Caco-2 (cell line): ENCODE measurements at regions not wholly inside any gene's neighbourhood (a gene's known extent, or its start where the extent isn't known, plus 50 kb on each side); places are given as distances from the start of the nearest gene placed in this dataset.

Experiments used
- BruUV-seq: library from RNA; stranded (reverse); fragments of 400-500 nt; replicated peaks from 2 replicates; lab custom pipeline; 2021; lab: Mats Ljungman, UMichigan
- CTCF ChIA-PET: fragments of 300-600 bp; sonication (Branson Sonifier 250); formaldehyde crosslinking; loops from one replicate; lab custom pipeline; 2022; ENCODE audit warnings: antibody characterized with exemption; lab: Charles Lee
- POLR2A ChIA-PET: fragments of 300-600 bp; sonication (Branson Sonifier 250); formaldehyde crosslinking; loops from one replicate; lab custom pipeline; 2022; ENCODE audit warnings: antibody characterized with exemption; lab: Charles Lee
- DNase-seq, 2 experiments: peaks; one replicate each; pipeline versions ENCODE4 v3.0.0 to v3.0.0-alpha.2; 2020 to 2022
- H3K27me3 ChIP-seq: replicated peaks from 2 replicates; pipeline ENCODE4 v1.6.0; 2011; ENCODE audit warnings: low read length; ENCODE audit not compliant: control insufficient read depth, insufficient read depth
- H3K36me3 ChIP-seq: 2 replicates; pipeline ENCODE4 v1.5.1; 2011; ENCODE audit warnings: low read length; ENCODE audit not compliant: control insufficient read depth, insufficient read depth
- H3K4me1 ChIP-seq: fragments of 250-450 bp; sonication (Bioruptor Pico); 2 replicates; pipeline ENCODE4 v1.5.1; 2020; ENCODE audit warnings: mild to moderate bottlenecking
- H3K4me3 ChIP-seq: 2 replicates; pipeline ENCODE4 v1.5.1; 2011; ENCODE audit warnings: low read depth, mild to moderate bottlenecking, control low read depth, low read length
- H3K9me3 ChIP-seq: fragments of 250-450 bp; sonication (Bioruptor Pico); 2 replicates; pipeline ENCODE4 v1.5.1; 2020; ENCODE audit warnings: mild to moderate bottlenecking, moderate library complexity
- H3K27ac Mint-ChIP-seq: one replicate; pipeline ENCODE4 v1.8.0; 2022; ENCODE audit warnings: mixed read lengths; ENCODE audit not compliant: unreplicated experiment
- H3K27me3 Mint-ChIP-seq: one replicate; pipeline ENCODE4 v1.8.0; 2022; ENCODE audit warnings: mixed read lengths; ENCODE audit not compliant: insufficient read depth, unreplicated experiment
- H3K36me3 Mint-ChIP-seq: one replicate; pipeline ENCODE4 v1.8.0; 2022; ENCODE audit warnings: mild to moderate bottlenecking, mixed read lengths; ENCODE audit not compliant: insufficient read depth, unreplicated experiment
- H3K4me1 Mint-ChIP-seq: one replicate; pipeline ENCODE4 v1.8.0; 2022; ENCODE audit warnings: low read depth, mixed read lengths; ENCODE audit not compliant: unreplicated experiment
- H3K4me3 Mint-ChIP-seq: one replicate; pipeline ENCODE4 v1.8.0; 2022; ENCODE audit warnings: mild to moderate bottlenecking, moderate library complexity, mixed read lengths; ENCODE audit not compliant: unreplicated experiment
- H3K9me3 Mint-ChIP-seq: one replicate; pipeline ENCODE4 v1.8.0; 2022; ENCODE audit warnings: mixed read lengths; ENCODE audit not compliant: unreplicated experiment
- intact Hi-C: fragments of 100-400 bp; cut with micrococcal nuclease; formaldehyde crosslinking; loops from one replicate; pipeline ENCODE4 v1.10.0; 2022; ENCODE audit not compliant: unreplicated experiment
- TF ChIP-seq, protein P1 (sequence below), 2 experiments: fragments of 200-600 bp in 1 of 2; IDR thresholded peaks; 1 replicate in 1 of 2; 2 replicates in 1 of 2; pipeline versions ENCODE4 v1.5.1 to v1.8.0; 2011 to 2022; ENCODE audit warnings: antibody characterized with exemption in 1 of 2, control low read depth in 1 of 2, inconsistent platforms in 1 of 2, low read depth in 1 of 2, low read length in 1 of 2, mild to moderate bottlenecking in 1 of 2, moderate library complexity in 1 of 2; ENCODE audit not compliant: insufficient read depth in 1 of 2, severe bottlenecking in 1 of 2, unreplicated experiment in 1 of 2

DNA sequence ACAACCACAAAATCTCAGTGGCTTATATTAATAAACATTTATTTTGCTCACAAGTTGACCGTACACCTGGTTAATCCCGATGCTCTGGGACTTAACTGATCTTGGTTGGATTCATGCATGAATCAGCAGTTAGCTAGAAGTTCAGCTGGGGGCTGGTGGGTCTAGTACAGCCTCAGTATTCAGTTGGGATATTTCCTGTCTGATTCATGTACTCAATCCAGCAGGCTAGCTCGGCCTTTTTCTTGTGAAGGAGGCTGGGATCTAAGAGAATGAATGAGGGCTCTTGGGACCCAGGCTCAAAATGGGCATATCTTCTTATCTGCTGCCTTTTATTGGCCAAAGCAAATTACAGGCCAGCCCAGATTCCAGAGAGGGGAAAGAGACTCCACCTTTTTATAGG lies 178.8 kb downstream of the KCTD12 start:
- Histone ChIP-seq H3K27me3 (no peaks in the 10 kb centered on the region), H3K4me1 (no peaks in the 10 kb centered on the region), H3K9me3 (no peaks in the 10 kb centered on the region), H3K4me3 (no peak overlapping the region), H3K36me3 (no peaks in the 10 kb centered on the region)
- CTCF ChIA-PET = no interaction called here
- Mint-ChIP-seq H3K27me3 (peaks cover 8% of the 10 kb centered on the region), H3K36me3 (no peaks in the 10 kb centered on the region), H3K9me3 (no peaks in the 10 kb centered on the region), H3K27ac (no peak overlapping the region), H3K4me3 (no peak overlapping the region), H3K4me1 (no peaks in the 10 kb centered on the region)
- intact Hi-C loops = no loop called here
- TF ChIP-seq, protein P1, sequence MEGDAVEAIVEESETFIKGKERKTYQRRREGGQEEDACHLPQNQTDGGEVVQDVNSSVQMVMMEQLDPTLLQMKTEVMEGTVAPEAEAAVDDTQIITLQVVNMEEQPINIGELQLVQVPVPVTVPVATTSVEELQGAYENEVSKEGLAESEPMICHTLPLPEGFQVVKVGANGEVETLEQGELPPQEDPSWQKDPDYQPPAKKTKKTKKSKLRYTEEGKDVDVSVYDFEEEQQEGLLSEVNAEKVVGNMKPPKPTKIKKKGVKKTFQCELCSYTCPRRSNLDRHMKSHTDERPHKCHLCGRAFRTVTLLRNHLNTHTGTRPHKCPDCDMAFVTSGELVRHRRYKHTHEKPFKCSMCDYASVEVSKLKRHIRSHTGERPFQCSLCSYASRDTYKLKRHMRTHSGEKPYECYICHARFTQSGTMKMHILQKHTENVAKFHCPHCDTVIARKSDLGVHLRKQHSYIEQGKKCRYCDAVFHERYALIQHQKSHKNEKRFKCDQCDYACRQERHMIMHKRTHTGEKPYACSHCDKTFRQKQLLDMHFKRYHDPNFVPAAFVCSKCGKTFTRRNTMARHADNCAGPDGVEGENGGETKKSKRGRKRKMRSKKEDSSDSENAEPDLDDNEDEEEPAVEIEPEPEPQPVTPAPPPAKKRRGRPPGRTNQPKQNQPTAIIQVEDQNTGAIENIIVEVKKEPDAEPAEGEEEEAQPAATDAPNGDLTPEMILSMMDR (IDR thresholded peaks at IDR 0.05; ENCODE audit: insufficient read depth in 1 of 2, low read depth in 1 of 2, low read length in 1 of 2, severe bottlenecking in 1 of 2, unreplicated experiment in 1 of 2) = no peak
- POLR2A ChIA-PET = no interaction called here
- DNase-seq = no peak
- no TSS peak for BruUV-seq

DNA sequence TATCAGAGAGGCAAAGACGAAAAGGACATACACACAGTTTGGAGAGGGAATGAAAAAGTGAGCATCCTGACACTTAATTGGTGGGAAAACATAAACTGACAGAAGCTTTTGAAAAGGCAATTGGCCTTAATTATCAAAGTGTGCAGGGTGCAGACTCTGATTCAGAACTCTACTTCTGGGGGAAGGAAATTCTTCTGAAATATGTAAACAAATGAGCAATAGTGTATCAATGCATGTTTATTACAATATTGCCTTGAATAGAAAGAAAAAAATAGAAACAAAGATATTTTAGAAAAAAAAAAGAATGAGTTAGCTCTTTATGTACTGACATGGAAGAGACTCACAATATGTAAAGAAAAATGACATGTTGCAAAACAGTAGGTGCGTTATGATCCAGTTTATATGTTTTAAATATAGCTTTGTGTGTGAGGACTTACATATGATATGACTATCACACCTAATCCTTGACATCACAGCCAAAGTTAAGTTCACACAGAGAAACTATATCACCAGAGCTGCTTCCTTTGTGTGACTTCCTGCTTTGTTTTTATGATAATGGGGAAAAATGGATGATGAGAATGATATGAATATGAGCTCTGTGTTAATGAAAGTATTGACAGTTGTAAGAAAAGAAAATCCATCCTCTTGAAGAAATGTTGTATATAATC lies 182.4 kb downstream of the KCTD12 start:
- Histone ChIP-seq H3K4me1 (no peaks in the 10 kb centered on the region), H3K4me3 (no peak overlapping the region), H3K9me3 (no peaks in the 10 kb centered on the region), H3K27me3 (no peaks in the 10 kb centered on the region), H3K36me3 (no peaks in the 10 kb centered on the region)
- peaks cover 5% of the 10 kb centered on the region for H3K27me3 Mint-ChIP-seq
- no peaks in the 10 kb centered on the region for H3K4me1 Mint-ChIP-seq
- no peak overlapping the region for H3K27ac Mint-ChIP-seq
- H3K4me3 Mint-ChIP-seq = no peak overlapping the region
- TF ChIP-seq, protein P1 (IDR thresholded peaks at IDR 0.05; ENCODE audit: insufficient read depth in 1 of 2, low read depth in 1 of 2, low read length in 1 of 2, severe bottlenecking in 1 of 2, unreplicated experiment in 1 of 2) = no peak
- intact Hi-C loops = no loop called here
- DNase-seq = no peak
- no peaks in the 10 kb centered on the region for H3K9me3 Mint-ChIP-seq
- ChIA-PET POLR2A (no interaction called here), CTCF (interaction anchor here (0.6 kb wide), 2 partner anchors 69 to 205 kb away, joined by 3 read pairs; no protein-coding TSS in a partner anchor)
- no TSS peak for BruUV-seq
- no peaks in the 10 kb centered on the region for H3K36me3 Mint-ChIP-seq

DNA sequence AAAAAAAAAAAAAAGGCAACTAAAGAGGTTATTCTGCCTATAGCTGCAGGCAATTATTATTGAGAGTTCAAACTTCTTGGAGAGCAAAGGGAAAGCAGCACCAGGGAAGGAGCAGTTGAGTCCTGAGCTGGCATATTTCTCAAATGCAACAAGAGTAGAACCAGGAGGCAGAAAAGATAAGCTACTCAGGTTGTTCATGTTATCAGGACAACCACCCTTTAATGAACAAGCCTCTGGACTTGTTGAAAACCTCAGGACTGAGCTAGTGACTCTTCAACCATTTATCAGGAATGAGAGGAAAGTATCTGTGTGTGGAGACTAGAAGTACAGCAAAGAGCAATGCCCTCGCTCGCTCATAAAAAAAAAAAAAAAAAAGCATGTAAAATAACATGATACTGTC lies 183.0 kb downstream of the KCTD12 start:
- POLR2A ChIA-PET = no interaction called here
- Histone ChIP-seq H3K4me3 (no peak overlapping the region), H3K27me3 (no peaks in the 10 kb centered on the region), H3K36me3 (no peaks in the 10 kb centered on the region), H3K4me1 (no peaks in the 10 kb centered on the region), H3K9me3 (no peaks in the 10 kb centered on the region)
- no peak overlapping the region for H3K4me3 Mint-ChIP-seq
- no peaks in the 10 kb centered on the region for H3K9me3 Mint-ChIP-seq
- BruUV-seq = no TSS peak
- H3K4me1 Mint-ChIP-seq = no peaks in the 10 kb centered on the region
- intact Hi-C loops = no loop called here
- H3K36me3 Mint-ChIP-seq = no peaks in the 10 kb centered on the region
- DNase-seq = no peak
- no peak overlapping the region for H3K27ac Mint-ChIP-seq
- TF ChIP-seq, protein P1 (IDR thresholded peaks at IDR 0.05; ENCODE audit: insufficient read depth in 1 of 2, low read depth in 1 of 2, low read length in 1 of 2, severe bottlenecking in 1 of 2, unreplicated experiment in 1 of 2) = no peak
- CTCF ChIA-PET = interaction anchor here (0.6 kb wide), 1 partner anchor 68 kb away, joined by 3 read pairs; no protein-coding TSS in a partner anchor
- peaks cover 5% of the 10 kb centered on the region for H3K27me3 Mint-ChIP-seq
